Right lobe of liver (tissue), 6 donors: ENCODE measurements at regions not wholly inside any gene's neighbourhood (a gene's known extent, or its start where the extent isn't known, plus 50 kb on each side); places are given as distances from the start of the nearest gene placed in this dataset.

Experiments used
- ATAC-seq, 4 donors: fragments of 200-7000 bp; cut with Tn5 transposase; one replicate each; pipeline ENCODE4 v1.9.1; 2020; ENCODE audit warnings: mild to moderate bottlenecking in 4 of 4, moderate library complexity in 4 of 4
- DNase-seq, 3 donors: peaks; one replicate each; pipeline ENCODE4 v3.0.0-alpha.2; 2020
- H3K27ac ChIP-seq, 3 donors: fragments of 200-600 bp; one replicate each; pipeline ENCODE4 v1.8.0; 2022
- H3K27me3 ChIP-seq, 2 donors: fragments of 200-600 bp; one replicate each; pipeline ENCODE4 v1.8.0; 2022
- H3K36me3 ChIP-seq, 4 donors: fragments of 200-600 bp; sonication (generic) in 1 of 4; one replicate each; pipeline versions ENCODE4 v1.5.1 to v1.8.0; 2017 to 2022; ENCODE audit warnings: control low read depth in 1 of 4
- H3K4me1 ChIP-seq, 4 donors: fragments of 200-600 bp; sonication (generic) in 1 of 4; one replicate each; pipeline versions ENCODE4 v1.5.1 to v1.8.0; 2017 to 2022; ENCODE audit warnings: control low read depth in 1 of 4
- H3K4me3 ChIP-seq, 3 donors: fragments of 200-600 bp; one replicate each; pipeline ENCODE4 v1.8.0; 2022
- H3K9me3 ChIP-seq, 4 donors: fragments of 200-600 bp; sonication (generic) in 1 of 4; one replicate each; pipeline versions ENCODE4 v1.5.1 to v1.8.0; 2017 to 2022; ENCODE audit warnings: control low read depth in 1 of 4
- POLR2A ChIP-seq: fragments of 450-650 bp; IDR thresholded peaks from one replicate; pipeline ENCODE4 v1.6.1; 2017; ENCODE audit warnings: antibody characterized with exemption, mild to moderate bottlenecking
- WGBS: methylation state at CpG from one replicate; pipeline ENCODE4 v1.1.6; 2018; ENCODE audit warnings: low coverage, low lambda C conversion rate; ENCODE audit not compliant: insufficient coverage; ENCODE audit errors: missing lambda C conversion rate; 5-methylcytosine and 5-hydroxymethylcytosine counted together
- intact Hi-C, 2 donors: fragments of 100-400 bp; cut with DNase I; formaldehyde crosslinking; loops; one replicate each; pipeline versions ENCODE4 v1.11.2 to v1.14.1; 2022
- TF ChIP-seq, protein P1 (sequence below), 4 donors: fragments of 200-600 bp in 3 of 4; fragments of 450-650 bp in 1 of 4; IDR thresholded peaks; one replicate each; pipeline versions ENCODE4 v1.5.1 to v1.8.0; 2016 to 2022; ENCODE audit warnings: antibody characterized with exemption in 4 of 4, mild to moderate bottlenecking in 2 of 4
- donor health status: DM: no; HTN: yes; CAD: no.
- donor health status: DM: no; HTN: no; CAD: no.
- donor health status: DM: no; HTN: no; CAD: no.
- donor health status: DM: no; HTN: yes; CAD: no.
- donor health status: DM: no; HTN: yes; CAD: no.

DNA sequence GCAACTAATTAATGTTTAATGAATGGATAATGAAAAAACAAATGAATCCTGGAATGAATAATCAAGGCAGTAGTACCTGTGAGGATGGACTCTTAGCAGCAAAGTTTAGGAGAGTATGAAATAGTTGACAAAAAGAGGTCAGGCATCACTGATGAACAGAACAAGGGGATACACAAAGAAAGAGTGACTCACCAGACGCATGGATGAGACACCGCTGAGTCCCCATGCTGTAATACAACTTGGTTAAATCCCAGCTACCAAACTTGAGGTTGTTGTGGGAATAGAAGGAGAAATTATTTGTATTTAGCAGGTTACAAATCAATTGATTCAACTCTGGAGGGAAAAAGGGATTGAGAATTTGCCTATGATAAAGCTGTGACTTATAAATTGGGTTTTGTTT is 976.9 kb upstream of the TENM4 start:
- TF ChIP-seq POLR2A: no peak
- TF ChIP-seq, protein P1, sequence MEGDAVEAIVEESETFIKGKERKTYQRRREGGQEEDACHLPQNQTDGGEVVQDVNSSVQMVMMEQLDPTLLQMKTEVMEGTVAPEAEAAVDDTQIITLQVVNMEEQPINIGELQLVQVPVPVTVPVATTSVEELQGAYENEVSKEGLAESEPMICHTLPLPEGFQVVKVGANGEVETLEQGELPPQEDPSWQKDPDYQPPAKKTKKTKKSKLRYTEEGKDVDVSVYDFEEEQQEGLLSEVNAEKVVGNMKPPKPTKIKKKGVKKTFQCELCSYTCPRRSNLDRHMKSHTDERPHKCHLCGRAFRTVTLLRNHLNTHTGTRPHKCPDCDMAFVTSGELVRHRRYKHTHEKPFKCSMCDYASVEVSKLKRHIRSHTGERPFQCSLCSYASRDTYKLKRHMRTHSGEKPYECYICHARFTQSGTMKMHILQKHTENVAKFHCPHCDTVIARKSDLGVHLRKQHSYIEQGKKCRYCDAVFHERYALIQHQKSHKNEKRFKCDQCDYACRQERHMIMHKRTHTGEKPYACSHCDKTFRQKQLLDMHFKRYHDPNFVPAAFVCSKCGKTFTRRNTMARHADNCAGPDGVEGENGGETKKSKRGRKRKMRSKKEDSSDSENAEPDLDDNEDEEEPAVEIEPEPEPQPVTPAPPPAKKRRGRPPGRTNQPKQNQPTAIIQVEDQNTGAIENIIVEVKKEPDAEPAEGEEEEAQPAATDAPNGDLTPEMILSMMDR (IDR thresholded peaks at IDR 0.05): no peak
- Histone ChIP-seq H3K4me1 (no peaks in the 10 kb centered on the region), H3K27ac (no peak overlapping the region), H3K4me3 (no peak overlapping the region), H3K27me3 (no peaks in the 10 kb centered on the region), H3K36me3 (no peaks in the 10 kb centered on the region), H3K9me3 (no peaks in the 10 kb centered on the region)
- ATAC-seq (no peak), DNase-seq (no peak)
- 85% methylated on average over 2 of the region's 2 CpGs for WGBS
- intact Hi-C loops: no loop called here

- Histone ChIP-seq H3K27me3 (no peaks in the 10 kb centered on the region), H3K9me3 (no peaks in the 10 kb centered on the region), H3K4me3 (no peak overlapping the region), H3K27ac (no peak overlapping the region), H3K4me1 (no peaks in the 10 kb centered on the region), H3K36me3 (no peaks in the 10 kb centered on the region)
- TF ChIP-seq, protein P1 (IDR thresholded peaks at IDR 0.05): no peak
- no peak for TF ChIP-seq POLR2A
- intact Hi-C loops: no loop called here
- no peak for DNase-seq
- WGBS: 78% methylated on average over 2 of the region's 2 CpGs
- ATAC-seq: no peak
Measured at GRCh38 chr11:80415580-80415979, 974.8 kb upstream of the TENM4 start.

- Histone ChIP-seq H3K36me3 (no peaks in the 10 kb centered on the region), H3K27me3 (no peaks in the 10 kb centered on the region), H3K9me3 (no peaks in the 10 kb centered on the region), H3K4me1 (no peaks in the 10 kb centered on the region), H3K27ac (no peak overlapping the region), H3K4me3 (no peak overlapping the region)
- DNase-seq (no peak), ATAC-seq (no peak)
- intact Hi-C loops: no loop called here
- 56% methylated on average over 7 of the region's 7 CpGs for WGBS
- TF ChIP-seq, protein P1 (IDR thresholded peaks at IDR 0.05): no peak
Measured at GRCh38 chr11:80414181-80415165, 973.6 kb upstream of the TENM4 start.

- Histone ChIP-seq H3K4me3 (no peak overlapping the region), H3K9me3 (no peaks in the 10 kb centered on the region), H3K4me1 (no peaks in the 10 kb centered on the region), H3K36me3 (no peaks in the 10 kb centered on the region), H3K27me3 (no peaks in the 10 kb centered on the region), H3K27ac (no peak overlapping the region)
- intact Hi-C loops: no loop called here
- no peak for ATAC-seq
- no peak for DNase-seq
- 54% methylated on average over 5 of the region's 5 CpGs for WGBS
- TF ChIP-seq, protein P1 (IDR thresholded peaks at IDR 0.05): no peak
- no peak for TF ChIP-seq POLR2A
Measured at GRCh38 chr11:80412604-80413003, 971.8 kb upstream of the TENM4 start.
